ACHN (cell line): ENCODE measurements at regions not wholly inside any gene's neighbourhood (a gene's known extent, or its start where the extent isn't known, plus 50 kb on each side); places are given as distances from the start of the nearest gene placed in this dataset.

Experiments used
- DNase-seq: peaks from one replicate; pipeline ENCODE4 v3.0.0-alpha.2; 2015
- in situ Hi-C: cut with HindIII; loops from 2 replicates; pipeline ENCODE4 v1.10.0; 2017; ENCODE audit warnings: low sequenced_read_pairs, low pct_ligation_motif_present, low pct_unique_long_range_greater_than_20kb

- DNase-seq = no peak
- in situ Hi-C loops = no loop called here
These were observed 373.7 kb downstream of the NXPE2 start for GRCh38 chr11:115051938-115052590.

GRCh38 chr11:115052601-115053000 is 374.3 kb downstream of the NXPE2 start:
- DNase-seq = no peak
- in situ Hi-C loops = no loop called here

- in situ Hi-C loops = no loop called here
- no peak for DNase-seq
These were observed 376.5 kb downstream of the NXPE2 start for GRCh38 chr11:115054570-115055538.

- no peak for DNase-seq
- in situ Hi-C loops = no loop called here
These were observed 378.2 kb downstream of the NXPE2 start for GRCh38 chr11:115056514-115056913.

GRCh38 chr11:115060840-115061239 is 382.5 kb downstream of the NXPE2 start:
- in situ Hi-C loops = no loop called here
- no peak for DNase-seq

- in situ Hi-C loops = no loop called here
- no peak for DNase-seq
These were observed 387.0 kb downstream of the NXPE2 start for GRCh38 chr11:115065314-115065713.

GRCh38 chr11:115065830-115066664 is 387.7 kb downstream of the NXPE2 start:
- in situ Hi-C loops = no loop called here
- DNase-seq = no peak

GRCh38 chr11:115067471-115067870 is 389.1 kb downstream of the NXPE2 start:
- DNase-seq = no peak
- in situ Hi-C loops = no loop called here

GRCh38 chr11:115067900-115068530 is 389.7 kb downstream of the NXPE2 start:
- in situ Hi-C loops = no loop called here

GRCh38 chr11:115069599-115069998 is 391.3 kb downstream of the NXPE2 start:
- in situ Hi-C loops = no loop called here
- DNase-seq = no peak

More at GRCh38 chr11:115067900-115068530, 389.7 kb downstream of the NXPE2 start:
- no peak for DNase-seq

- in situ Hi-C loops = no loop called here
These were observed 397.0 kb downstream of the NXPE2 start for GRCh38 chr11:115075356-115075755.

GRCh38 chr11:115077740-115078139 is 399.4 kb downstream of the NXPE2 start:
- in situ Hi-C loops = no loop called here
- no peak for DNase-seq

More at GRCh38 chr11:115075356-115075755, 397.0 kb downstream of the NXPE2 start:
- no peak for DNase-seq

GRCh38 chr11:115078461-115079438 is 400.4 kb downstream of the NXPE2 start:
- no peak for DNase-seq
- in situ Hi-C loops = no loop called here

GRCh38 chr11:115080923-115081680 is 402.8 kb downstream of the NXPE2 start:
- DNase-seq = no peak
- in situ Hi-C loops = no loop called here

- DNase-seq = no peak
- in situ Hi-C loops = no loop called here
These were observed 403.6 kb downstream of the NXPE2 start for GRCh38 chr11:115081972-115082371.

- in situ Hi-C loops = no loop called here
- DNase-seq = no peak
These were observed 404.9 kb downstream of the NXPE2 start for GRCh38 chr11:115083144-115083806.
